HepG2 (cell line): ENCODE measurements at regions not wholly inside any gene's neighbourhood (a gene's known extent, or its start where the extent isn't known, plus 50 kb on each side); places are given as distances from the start of the nearest gene placed in this dataset.
A peak's percentile ranks its signal among the peaks of the same experiment; 100 is the strongest.

Experiments
- FOXJ3 ChIP-seq: sonication (generic); formaldehyde crosslinking; IDR thresholded peaks from 2 replicates; pipeline ENCODE4 v1.4.0; 2020; ENCODE audit warnings: missing genetic modification reagents, mild to moderate bottlenecking, borderline replicate concordance
- MATR3 ChIP-seq: sonication (generic); formaldehyde crosslinking; IDR thresholded peaks from 2 replicates; pipeline ENCODE4 v1.4.0; 2020; ENCODE audit warnings: missing genetic modification reagents
- MZF1 ChIP-seq: sonication (generic); formaldehyde crosslinking; IDR thresholded peaks from 2 replicates; pipeline ENCODE4 v1.8.1; 2023; ENCODE audit warnings: mild to moderate bottlenecking, missing genetic modification reagents, borderline replicate concordance
- ZMAT3 ChIP-seq: sonication (generic); formaldehyde crosslinking; conservative IDR thresholded peaks from 2 replicates; pipeline ENCODE4 v1.7.0; 2021; ENCODE audit warnings: missing genetic modification reagents
- ZNF709 ChIP-seq: sonication (generic); formaldehyde crosslinking; IDR thresholded peaks from 2 replicates; pipeline ENCODE4 v1.5.0; 2020; ENCODE audit warnings: mild to moderate bottlenecking, missing genetic modification reagents
- ZNF749 ChIP-seq: sonication (generic); formaldehyde crosslinking; IDR thresholded peaks from 2 replicates; pipeline ENCODE4 v1.8.0; 2022; ENCODE audit warnings: mild to moderate bottlenecking, missing genetic modification reagents, moderate library complexity, borderline replicate concordance
- TF ChIP-seq, protein P1 (sequence below): sonication (generic); formaldehyde crosslinking; IDR thresholded peaks from 2 replicates; pipeline ENCODE4 v1.4.0; 2020; ENCODE audit warnings: low read depth, missing genetic modification reagents
- TF ChIP-seq, protein P2 (sequence below): sonication (generic); formaldehyde crosslinking; IDR thresholded peaks from 2 replicates; pipeline ENCODE4 v1.8.1; 2023; ENCODE audit warnings: missing genetic modification reagents, inconsistent platforms, borderline replicate concordance
- TF ChIP-seq, protein P3 (sequence below): sonication (generic); formaldehyde crosslinking; IDR thresholded peaks from 2 replicates; pipeline ENCODE4 v1.5.0; 2020; ENCODE audit warnings: mild to moderate bottlenecking, missing genetic modification reagents, borderline replicate concordance
- TF ChIP-seq, protein P4 (sequence below): sonication (generic); formaldehyde crosslinking; IDR thresholded peaks from 2 replicates; pipeline ENCODE4 v1.9.0; 2021; ENCODE audit warnings: missing genetic modification reagents, borderline replicate concordance

DNA sequence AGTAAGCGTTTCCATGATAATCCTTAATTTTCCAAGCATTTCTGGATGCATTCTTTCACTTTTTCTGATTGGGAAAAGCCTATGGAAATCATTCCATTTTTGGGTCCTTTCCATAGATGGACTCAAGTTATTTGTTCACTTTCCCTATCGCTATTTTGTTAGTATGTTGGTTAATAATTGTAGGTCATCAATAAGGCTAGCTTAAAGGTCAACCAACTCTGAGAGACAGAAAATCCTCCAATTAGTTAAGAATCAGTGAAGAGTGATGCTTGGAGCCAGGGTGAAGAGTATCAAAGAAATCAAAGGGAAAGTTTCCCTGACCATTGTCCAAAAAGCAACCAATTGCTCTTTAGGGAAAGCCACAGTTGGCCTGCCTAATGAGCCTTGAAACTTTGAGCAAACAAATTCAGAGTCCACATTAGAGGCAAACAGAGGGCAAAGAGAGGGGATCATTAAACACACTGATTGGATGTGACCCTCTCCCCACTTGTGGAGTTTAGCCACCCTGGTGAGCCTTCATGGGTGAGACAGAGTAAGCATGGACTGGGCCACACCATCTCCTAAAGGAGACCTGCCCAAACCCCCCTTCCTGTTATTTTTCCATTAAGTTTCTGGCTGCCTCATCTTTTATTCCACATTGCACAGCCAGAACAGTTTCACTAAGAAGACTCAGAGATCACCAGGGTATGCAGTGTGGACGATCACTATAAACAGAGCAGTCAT lies 133.4 kb upstream of the DYNLRB2 start (continued):
- TF ChIP-seq, protein P1, sequence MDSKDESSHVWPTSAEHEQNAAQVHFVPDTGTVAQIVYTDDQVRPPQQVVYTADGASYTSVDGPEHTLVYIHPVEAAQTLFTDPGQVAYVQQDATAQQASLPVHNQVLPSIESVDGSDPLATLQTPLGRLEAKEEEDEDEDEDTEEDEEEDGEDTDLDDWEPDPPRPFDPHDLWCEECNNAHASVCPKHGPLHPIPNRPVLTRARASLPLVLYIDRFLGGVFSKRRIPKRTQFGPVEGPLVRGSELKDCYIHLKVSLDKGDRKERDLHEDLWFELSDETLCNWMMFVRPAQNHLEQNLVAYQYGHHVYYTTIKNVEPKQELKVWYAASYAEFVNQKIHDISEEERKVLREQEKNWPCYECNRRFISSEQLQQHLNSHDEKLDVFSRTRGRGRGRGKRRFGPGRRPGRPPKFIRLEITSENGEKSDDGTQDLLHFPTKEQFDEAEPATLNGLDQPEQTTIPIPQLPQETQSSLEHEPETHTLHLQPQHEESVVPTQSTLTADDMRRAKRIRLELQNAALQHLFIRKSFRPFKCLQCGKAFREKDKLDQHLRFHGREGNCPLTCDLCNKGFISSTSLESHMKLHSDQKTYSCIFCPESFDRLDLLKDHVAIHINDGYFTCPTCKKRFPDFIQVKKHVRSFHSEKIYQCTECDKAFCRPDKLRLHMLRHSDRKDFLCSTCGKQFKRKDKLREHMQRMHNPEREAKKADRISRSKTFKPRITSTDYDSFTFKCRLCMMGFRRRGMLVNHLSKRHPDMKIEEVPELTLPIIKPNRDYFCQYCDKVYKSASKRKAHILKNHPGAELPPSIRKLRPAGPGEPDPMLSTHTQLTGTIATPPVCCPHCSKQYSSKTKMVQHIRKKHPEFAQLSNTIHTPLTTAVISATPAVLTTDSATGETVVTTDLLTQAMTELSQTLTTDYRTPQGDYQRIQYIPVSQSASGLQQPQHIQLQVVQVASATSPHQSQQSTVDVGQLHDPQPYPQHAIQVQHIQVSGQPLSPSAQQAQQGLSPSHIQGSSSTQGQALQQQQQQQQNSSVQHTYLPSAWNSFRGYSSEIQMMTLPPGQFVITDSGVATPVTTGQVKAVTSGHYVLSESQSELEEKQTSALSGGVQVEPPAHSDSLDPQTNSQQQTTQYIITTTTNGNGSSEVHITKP, result peak; percentile 82; the same call in 1 of the 2 replicates
- TF ChIP-seq MATR3 (CRISPR knock-in tag) (no peak), ZMAT3 (CRISPR knock-in tag) (no peak), MZF1 (CRISPR knock-in tag) (no peak), FOXJ3 (CRISPR knock-in tag) (peak; percentile 65; the same call in 1 of the 2 replicates), ZNF709 (no peak), ZNF749 (CRISPR knock-in tag) (no peak)
- TF ChIP-seq, protein P2, sequence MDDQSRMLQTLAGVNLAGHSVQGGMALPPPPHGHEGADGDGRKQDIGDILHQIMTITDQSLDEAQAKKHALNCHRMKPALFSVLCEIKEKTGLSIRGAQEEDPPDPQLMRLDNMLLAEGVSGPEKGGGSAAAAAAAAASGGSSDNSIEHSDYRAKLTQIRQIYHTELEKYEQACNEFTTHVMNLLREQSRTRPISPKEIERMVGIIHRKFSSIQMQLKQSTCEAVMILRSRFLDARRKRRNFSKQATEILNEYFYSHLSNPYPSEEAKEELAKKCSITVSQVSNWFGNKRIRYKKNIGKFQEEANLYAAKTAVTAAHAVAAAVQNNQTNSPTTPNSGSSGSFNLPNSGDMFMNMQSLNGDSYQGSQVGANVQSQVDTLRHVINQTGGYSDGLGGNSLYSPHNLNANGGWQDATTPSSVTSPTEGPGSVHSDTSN (CRISPR knock-in tag), result no peak
- TF ChIP-seq, protein P3, sequence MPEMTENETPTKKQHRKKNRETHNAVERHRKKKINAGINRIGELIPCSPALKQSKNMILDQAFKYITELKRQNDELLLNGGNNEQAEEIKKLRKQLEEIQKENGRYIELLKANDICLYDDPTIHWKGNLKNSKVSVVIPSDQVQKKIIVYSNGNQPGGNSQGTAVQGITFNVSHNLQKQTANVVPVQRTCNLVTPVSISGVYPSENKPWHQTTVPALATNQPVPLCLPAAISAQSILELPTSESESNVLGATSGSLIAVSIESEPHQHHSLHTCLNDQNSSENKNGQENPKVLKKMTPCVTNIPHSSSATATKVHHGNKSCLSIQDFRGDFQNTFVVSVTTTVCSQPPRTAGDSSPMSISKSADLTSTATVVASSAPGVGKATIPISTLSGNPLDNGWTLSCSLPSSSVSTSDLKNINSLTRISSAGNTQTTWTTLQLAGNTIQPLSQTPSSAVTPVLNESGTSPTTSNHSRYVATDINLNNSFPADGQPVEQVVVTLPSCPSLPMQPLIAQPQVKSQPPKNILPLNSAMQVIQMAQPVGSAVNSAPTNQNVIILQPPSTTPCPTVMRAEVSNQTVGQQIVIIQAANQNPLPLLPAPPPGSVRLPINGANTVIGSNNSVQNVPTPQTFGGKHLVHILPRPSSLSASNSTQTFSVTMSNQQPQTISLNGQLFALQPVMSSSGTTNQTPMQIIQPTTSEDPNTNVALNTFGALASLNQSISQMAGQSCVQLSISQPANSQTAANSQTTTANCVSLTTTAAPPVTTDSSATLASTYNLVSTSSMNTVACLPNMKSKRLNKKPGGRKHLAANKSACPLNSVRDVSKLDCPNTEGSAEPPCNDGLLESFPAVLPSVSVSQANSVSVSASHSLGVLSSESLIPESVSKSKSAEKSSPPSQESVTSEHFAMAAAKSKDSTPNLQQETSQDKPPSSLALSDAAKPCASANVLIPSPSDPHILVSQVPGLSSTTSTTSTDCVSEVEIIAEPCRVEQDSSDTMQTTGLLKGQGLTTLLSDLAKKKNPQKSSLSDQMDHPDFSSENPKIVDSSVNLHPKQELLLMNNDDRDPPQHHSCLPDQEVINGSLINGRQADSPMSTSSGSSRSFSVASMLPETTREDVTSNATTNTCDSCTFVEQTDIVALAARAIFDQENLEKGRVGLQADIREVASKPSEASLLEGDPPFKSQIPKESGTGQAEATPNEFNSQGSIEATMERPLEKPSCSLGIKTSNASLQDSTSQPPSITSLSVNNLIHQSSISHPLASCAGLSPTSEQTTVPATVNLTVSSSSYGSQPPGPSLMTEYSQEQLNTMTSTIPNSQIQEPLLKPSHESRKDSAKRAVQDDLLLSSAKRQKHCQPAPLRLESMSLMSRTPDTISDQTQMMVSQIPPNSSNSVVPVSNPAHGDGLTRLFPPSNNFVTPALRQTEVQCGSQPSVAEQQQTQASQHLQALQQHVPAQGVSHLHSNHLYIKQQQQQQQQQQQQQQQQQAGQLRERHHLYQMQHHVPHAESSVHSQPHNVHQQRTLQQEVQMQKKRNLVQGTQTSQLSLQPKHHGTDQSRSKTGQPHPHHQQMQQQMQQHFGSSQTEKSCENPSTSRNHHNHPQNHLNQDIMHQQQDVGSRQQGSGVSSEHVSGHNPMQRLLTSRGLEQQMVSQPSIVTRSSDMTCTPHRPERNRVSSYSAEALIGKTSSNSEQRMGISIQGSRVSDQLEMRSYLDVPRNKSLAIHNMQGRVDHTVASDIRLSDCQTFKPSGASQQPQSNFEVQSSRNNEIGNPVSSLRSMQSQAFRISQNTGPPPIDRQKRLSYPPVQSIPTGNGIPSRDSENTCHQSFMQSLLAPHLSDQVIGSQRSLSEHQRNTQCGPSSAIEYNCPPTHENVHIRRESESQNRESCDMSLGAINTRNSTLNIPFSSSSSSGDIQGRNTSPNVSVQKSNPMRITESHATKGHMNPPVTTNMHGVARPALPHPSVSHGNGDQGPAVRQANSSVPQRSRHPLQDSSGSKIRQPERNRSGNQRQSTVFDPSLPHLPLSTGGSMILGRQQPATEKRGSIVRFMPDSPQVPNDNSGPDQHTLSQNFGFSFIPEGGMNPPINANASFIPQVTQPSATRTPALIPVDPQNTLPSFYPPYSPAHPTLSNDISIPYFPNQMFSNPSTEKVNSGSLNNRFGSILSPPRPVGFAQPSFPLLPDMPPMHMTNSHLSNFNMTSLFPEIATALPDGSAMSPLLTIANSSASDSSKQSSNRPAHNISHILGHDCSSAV (CRISPR knock-in tag), result no peak
- TF ChIP-seq, protein P4, sequence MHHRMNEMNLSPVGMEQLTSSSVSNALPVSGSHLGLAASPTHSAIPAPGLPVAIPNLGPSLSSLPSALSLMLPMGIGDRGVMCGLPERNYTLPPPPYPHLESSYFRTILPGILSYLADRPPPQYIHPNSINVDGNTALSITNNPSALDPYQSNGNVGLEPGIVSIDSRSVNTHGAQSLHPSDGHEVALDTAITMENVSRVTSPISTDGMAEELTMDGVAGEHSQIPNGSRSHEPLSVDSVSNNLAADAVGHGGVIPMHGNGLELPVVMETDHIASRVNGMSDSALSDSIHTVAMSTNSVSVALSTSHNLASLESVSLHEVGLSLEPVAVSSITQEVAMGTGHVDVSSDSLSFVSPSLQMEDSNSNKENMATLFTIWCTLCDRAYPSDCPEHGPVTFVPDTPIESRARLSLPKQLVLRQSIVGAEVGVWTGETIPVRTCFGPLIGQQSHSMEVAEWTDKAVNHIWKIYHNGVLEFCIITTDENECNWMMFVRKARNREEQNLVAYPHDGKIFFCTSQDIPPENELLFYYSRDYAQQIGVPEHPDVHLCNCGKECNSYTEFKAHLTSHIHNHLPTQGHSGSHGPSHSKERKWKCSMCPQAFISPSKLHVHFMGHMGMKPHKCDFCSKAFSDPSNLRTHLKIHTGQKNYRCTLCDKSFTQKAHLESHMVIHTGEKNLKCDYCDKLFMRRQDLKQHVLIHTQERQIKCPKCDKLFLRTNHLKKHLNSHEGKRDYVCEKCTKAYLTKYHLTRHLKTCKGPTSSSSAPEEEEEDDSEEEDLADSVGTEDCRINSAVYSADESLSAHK (CRISPR knock-in tag), result no peak
